IPS-18a (cell line): ENCODE measurements at regions not wholly inside any gene's neighbourhood (a gene's known extent, or its start where the extent isn't known, plus 50 kb on each side); places are given as distances from the start of the nearest gene placed in this dataset.

Experiments
- H3K27ac ChIP-seq: one replicate; pipeline ENCODE4 v1.5.1; 2013; ENCODE audit warnings: low read length
- H3K27me3 ChIP-seq: one replicate; pipeline ENCODE4 v1.6.1; 2013; ENCODE audit warnings: mild to moderate bottlenecking, low read length; ENCODE audit not compliant: control insufficient read depth, insufficient read depth
- H3K36me3 ChIP-seq: one replicate; pipeline ENCODE4 v1.6.1; 2013; ENCODE audit warnings: low read depth, low read length; ENCODE audit not compliant: control insufficient read depth
- H3K4me1 ChIP-seq: one replicate; pipeline ENCODE4 v1.6.1; 2013; ENCODE audit warnings: low read depth, low read length; ENCODE audit not compliant: control insufficient read depth
- H3K4me3 ChIP-seq: one replicate; pipeline ENCODE4 v1.5.1; 2013; ENCODE audit warnings: low read length
- H3K9ac ChIP-seq: one replicate; pipeline ENCODE4 v1.6.1; 2013; ENCODE audit warnings: mild to moderate bottlenecking, low read length, moderate library complexity
- H3K9me3 ChIP-seq: one replicate; pipeline ENCODE4 v1.6.1; 2013; ENCODE audit warnings: low read depth, low read length; ENCODE audit not compliant: control insufficient read depth

DNA sequence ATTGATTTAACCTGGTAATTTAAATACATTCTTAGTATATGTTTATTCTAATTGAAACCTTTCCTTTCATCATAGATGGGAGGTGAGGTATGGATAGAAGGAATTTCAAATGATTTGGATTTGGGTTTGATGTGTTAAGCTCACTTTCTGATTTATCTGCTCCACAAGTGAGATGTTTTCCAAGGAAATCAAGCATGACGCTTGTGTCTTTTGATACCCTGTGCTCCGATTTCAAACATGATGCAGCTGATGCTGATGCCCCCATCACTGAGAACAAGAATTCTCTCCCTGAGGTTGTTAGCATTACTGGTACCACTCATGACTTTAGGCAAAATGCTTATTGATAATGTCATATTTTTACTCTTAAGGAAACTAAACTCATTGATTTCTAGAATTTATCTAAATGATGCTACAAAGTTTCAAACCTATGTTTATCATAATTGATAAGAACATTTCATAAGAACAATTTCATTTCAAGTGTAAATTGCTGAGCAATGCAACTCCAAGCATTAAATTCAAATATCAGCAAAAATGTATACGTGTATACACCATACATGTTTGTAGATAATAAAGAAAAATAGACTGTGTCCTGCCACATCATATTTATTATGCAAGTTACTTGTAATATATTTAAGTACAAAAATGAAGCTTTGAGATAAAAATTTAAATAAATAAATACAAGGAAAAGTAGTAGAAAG is 75.5 kb upstream of the LRIG3 start:
- Histone ChIP-seq H3K27ac (no peak overlapping the region), H3K27me3 (no peaks in the 10 kb centered on the region), H3K9ac (no peak overlapping the region), H3K4me1 (no peaks in the 10 kb centered on the region), H3K36me3 (no peaks in the 10 kb centered on the region), H3K4me3 (no peak overlapping the region), H3K9me3 (no peaks in the 10 kb centered on the region)

GRCh38 chr12:58988643-58989344 is 68.5 kb upstream of the LRIG3 start:
- Histone ChIP-seq H3K36me3 (no peaks in the 10 kb centered on the region), H3K27ac (no peak overlapping the region), H3K9me3 (peaks cover 8% of the 10 kb centered on the region), H3K9ac (no peak overlapping the region), H3K4me1 (no peaks in the 10 kb centered on the region), H3K4me3 (no peak overlapping the region), H3K27me3 (no peaks in the 10 kb centered on the region)

GRCh38 chr12:58981961-58982360 is 61.7 kb upstream of the LRIG3 start:
- H3K9me3 ChIP-seq: no peaks in the 10 kb centered on the region
- no peak overlapping the region for H3K27ac ChIP-seq
- no peak overlapping the region for H3K4me3 ChIP-seq
- no peaks in the 10 kb centered on the region for H3K27me3 ChIP-seq
- H3K36me3 ChIP-seq: no peaks in the 10 kb centered on the region
- no peak overlapping the region for H3K9ac ChIP-seq
- H3K4me1 ChIP-seq: no peaks in the 10 kb centered on the region

DNA sequence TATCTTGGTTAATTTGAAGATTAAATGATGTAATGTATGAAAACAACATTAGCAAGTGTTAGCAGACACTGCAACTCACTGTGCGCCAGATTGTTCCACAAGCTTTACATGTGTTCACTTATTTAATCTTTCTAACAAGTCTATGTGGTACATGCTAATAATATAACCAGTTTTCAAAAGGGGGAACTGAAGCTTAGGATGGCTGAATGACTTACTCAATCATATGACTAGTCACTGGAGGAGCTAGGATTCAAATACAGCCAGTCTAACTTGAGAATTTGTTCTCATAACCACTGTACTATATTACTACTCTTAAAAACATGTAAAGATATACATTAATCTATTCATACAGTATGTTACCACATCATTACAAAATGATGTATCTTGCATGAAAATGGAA is 60.5 kb upstream of the LRIG3 start:
- no peaks in the 10 kb centered on the region for H3K4me1 ChIP-seq
- no peaks in the 10 kb centered on the region for H3K36me3 ChIP-seq
- H3K27ac ChIP-seq: no peak overlapping the region
- H3K9me3 ChIP-seq: no peaks in the 10 kb centered on the region
- H3K4me3 ChIP-seq: no peak overlapping the region
- no peaks in the 10 kb centered on the region for H3K27me3 ChIP-seq
- no peak overlapping the region for H3K9ac ChIP-seq

- Histone ChIP-seq H3K4me1 (no peaks in the 10 kb centered on the region), H3K9ac (no peak overlapping the region), H3K27ac (no peak overlapping the region), H3K4me3 (no peak overlapping the region), H3K36me3 (no peaks in the 10 kb centered on the region), H3K27me3 (no peaks in the 10 kb centered on the region), H3K9me3 (no peaks in the 10 kb centered on the region)
These were observed 58.4 kb upstream of the LRIG3 start for GRCh38 chr12:58978717-58979116.

GRCh38 chr12:58977476-58977875 is 57.2 kb upstream of the LRIG3 start:
- H3K27ac ChIP-seq: no peak overlapping the region
- H3K4me1 ChIP-seq: no peaks in the 10 kb centered on the region
- no peaks in the 10 kb centered on the region for H3K36me3 ChIP-seq
- H3K9me3 ChIP-seq: no peaks in the 10 kb centered on the region
- H3K9ac ChIP-seq: no peak overlapping the region
- no peak overlapping the region for H3K4me3 ChIP-seq
- H3K27me3 ChIP-seq: no peaks in the 10 kb centered on the region

GRCh38 chr12:58976146-58976545 is 55.8 kb upstream of the LRIG3 start:
- Histone ChIP-seq H3K36me3 (no peaks in the 10 kb centered on the region), H3K4me1 (no peaks in the 10 kb centered on the region), H3K27me3 (no peaks in the 10 kb centered on the region), H3K27ac (no peak overlapping the region), H3K9ac (no peak overlapping the region), H3K4me3 (no peak overlapping the region), H3K9me3 (no peaks in the 10 kb centered on the region)
